ENCODE measurements at regions not wholly inside any gene's neighbourhood (a gene's known extent, or its start where the extent isn't known, plus 50 kb on each side); places are given as distances from the start of the nearest gene placed in this dataset.
"Not testable (repeated sequence)": the region's sequence is repeated elsewhere in the genome, so short reads cannot be mapped to it uniquely, and the experiment has no call there.

DNA sequence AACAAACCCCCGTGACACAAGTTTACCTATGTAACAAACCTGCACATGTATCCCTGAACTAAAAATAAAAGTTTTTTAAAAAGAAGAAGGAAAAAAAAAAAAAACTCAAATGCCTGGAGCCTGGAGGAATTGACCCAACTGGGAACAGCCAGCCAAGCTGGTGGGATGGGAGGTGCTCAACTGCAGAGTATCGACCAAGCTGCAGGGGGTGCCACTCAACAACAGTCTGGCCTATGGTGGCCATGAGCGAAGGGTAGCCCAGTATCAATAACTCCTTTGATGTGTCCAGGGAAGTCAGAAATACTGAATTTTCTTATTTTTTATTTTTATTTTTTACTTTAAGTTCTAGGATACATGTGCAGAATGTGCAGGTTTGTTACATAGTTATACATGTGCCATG lies 310.3 kb upstream of the DLGAP1 start:
- DNase-seq (ENCODE audit: low read depth in 2 of 2), result no peak

DNA sequence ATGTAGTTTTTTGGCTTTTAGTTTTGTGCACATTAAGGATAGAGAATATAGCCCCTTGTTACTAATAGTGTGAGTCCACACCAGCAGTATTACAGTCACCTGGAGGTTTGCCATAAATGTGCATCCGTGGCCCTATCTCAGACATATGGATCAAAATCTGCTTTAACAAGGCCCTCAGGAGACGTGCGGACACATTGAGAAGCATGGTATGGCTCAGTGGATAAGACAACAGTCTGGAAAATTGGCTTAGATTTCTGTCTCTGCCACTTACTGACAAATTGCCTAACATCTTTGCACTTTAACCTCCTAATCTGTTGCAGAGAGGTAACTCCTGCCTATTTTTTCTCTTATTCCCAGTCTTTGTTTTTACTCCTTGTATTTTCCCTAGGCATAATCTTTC lies 307.2 kb upstream of the DLGAP1 start:
- DNase-seq (ENCODE audit: low read depth in 2 of 2), result no peak

DNA sequence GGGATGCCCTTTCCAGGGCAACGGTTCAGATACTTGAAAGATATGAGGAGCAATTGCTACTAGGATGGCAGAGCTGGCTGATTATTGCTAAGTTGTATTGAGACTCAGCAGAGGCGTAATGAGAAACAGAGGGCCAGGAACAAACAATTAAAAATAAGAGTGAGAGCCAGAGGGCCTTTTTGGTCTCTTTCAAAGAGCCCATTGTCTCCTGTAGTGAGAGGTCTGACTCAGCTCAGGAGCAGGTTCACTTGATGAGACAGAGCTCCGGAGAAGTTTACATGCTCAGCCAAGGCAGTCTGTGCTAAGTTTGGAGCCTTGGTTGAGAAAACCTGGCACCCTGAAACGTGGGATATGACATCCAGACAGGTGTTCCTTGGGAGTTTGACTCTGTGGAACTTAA lies 303.9 kb upstream of the DLGAP1 start:
- DNase-seq (ENCODE audit: low read depth in 2 of 2), result no peak

DNA sequence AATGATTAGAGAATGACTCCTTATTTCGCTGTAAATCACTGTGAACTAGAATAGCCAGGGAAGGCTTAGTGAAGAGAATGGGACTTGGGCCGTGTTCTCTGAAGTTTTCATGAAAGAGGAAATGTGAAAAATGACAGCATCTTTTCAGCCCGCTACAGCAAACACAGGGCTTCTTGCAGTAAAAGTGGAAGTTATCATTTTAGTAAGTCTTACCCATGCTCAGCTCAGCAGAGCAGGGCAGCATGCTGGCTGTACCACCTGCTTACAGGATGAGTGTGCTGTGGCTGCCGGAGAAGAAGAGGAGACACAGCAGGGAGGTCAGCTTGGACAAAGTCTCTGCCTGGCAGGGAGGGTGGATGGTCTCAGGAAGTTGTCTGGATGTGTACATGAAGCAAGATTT lies 300.7 kb upstream of the DLGAP1 start:
- no peak for DNase-seq (ENCODE audit: low read depth in 2 of 2)

DNA sequence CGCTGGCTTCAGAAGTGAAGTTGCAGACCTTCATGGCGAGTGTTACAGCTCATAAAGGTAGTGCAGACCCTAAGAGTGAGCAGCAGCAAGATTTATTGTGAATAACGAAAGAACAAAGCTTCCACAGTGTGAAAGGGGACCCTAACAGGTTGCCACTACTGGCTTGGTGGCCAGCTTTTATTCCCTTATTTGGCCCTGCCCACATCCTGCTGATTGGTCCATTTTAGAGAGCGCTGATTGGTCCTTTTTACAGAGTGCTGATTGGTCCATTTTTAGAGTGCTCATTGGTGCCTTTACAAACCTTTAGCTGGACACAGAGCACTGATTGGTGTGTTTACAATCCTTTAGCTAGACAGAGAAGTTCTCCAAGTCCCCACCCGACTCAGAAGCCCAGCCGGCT lies 298.0 kb upstream of the DLGAP1 start:
- not testable (repeated sequence) for DNase-seq (ENCODE audit: low read depth in 2 of 2)

DNA sequence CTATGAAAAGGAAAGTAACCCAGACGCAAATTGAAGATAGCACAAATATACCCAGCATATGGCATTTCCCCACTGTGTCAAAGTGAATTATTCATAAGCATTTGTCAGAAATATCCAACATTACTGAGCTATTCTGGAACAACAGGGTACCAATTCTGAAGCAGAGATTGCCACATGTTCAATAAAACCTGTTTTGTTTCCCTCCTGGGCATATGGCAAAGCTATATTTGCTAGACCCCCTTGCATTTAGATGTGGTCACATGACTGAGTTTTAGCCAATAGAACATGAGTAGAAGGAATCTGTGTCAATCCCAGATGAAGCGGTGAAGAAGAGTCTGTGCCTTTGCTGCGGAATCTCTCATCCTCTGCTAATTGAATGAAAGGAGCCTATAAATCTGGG lies 296.4 kb upstream of the DLGAP1 start:
- no peak for DNase-seq (ENCODE audit: low read depth in 2 of 2)

DNA sequence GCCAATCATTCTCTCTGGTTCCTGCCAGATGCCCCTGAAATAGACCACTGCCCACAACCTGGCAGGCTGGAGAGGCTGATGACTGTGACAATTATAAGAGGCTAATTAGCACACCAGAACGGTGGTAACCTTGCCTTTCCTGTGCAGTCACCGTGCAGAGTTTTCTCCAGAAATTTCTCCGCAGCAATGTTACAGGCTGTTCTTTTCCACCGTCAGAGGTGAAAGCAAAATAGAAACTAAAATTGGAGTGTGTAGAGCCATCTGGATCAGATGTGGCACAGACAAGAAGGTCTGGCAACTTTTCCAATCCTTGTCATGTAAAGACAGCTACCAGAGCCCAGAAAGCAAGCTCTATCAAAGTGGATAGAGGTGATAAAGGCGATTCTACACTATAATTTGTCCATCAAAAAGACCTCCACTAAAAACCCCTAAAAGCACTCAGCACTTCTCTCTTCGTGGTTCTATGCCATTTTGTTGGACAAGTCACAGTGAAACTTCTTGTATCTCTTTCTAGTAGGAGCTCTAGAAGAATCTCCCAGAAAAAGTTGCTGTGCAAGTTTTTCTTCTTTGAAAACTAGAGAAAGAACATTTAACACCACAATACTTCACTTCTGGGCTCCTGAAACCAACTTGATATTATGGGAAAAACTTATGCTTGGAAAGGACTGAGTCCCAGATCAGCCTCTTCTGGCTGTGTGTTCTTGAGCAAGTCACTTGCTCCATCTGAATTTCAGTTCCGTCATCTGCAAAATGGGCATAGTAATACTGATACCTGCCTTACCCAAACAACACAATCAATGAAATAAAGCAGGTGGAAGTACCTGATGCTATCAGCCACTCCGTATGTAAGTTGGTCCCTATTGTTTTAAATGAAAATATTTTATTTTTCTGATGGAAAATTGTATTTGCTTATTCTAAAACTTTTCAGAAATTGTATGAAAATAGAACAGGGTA lies 295.6 kb upstream of the DLGAP1 start:
- DNase-seq (ENCODE audit: low read depth in 2 of 2), result no peak

DNA sequence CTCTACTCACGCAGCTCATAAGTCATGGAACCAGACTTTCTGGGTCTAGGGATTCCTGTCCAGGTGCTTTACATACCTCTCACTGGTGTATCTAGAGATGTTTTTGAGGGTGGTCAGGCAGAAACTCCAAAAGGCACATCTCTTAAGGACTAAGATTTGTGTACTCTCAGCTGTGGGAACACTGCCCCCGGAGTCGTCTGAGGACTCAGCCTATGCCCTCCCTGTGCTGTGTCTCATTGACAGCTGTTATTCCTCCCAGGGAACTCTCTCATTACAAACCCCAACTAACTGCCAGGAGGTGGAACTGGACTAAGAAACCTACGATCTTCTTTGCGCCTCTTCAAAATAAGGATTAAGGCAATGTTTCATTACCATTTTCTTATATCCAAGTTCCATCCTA lies 293.9 kb upstream of the DLGAP1 start:
- DNase-seq (ENCODE audit: low read depth in 2 of 2), result no peak

DNA sequence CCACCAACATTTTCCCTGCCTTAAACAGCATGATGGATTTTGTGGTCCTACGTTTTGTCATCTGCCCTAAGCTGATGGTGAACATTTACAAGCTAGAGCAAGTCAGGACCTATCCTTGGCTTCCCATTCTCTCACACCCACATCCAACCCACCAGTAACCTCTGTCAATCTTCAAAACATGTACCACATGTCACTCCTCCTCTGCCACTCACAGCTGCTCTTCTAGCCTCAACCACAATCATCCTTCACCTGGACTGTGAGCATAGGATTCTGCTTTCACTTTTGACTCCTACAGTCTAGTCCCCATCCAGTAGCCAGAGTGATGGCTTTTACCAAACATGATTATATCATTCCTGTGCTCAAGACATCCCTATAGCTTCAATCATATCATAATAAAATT lies 279.8 kb upstream of the DLGAP1 start:
- no peak for DNase-seq (ENCODE audit: low read depth in 2 of 2)

DNA sequence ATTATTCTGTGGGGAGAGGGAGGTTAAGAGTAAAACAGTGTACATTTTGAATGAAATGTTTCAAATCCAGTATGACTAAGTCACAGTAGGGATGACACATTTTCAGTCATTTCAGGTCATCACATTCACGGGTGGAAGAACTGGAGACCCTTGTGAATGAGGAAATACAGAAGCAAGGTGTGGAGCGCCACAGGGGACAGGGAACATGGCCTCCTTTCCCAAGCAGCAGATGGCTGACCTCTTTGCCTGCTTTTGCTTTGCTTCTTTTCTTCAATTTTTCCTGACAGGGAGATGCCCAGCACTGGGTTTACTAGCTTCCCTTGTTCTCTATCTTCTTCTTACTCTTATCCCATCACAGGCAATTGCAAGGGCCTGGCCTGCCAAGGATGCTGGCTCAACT lies 278.9 kb upstream of the DLGAP1 start:
- DNase-seq (ENCODE audit: low read depth in 2 of 2), result no peak

DNA sequence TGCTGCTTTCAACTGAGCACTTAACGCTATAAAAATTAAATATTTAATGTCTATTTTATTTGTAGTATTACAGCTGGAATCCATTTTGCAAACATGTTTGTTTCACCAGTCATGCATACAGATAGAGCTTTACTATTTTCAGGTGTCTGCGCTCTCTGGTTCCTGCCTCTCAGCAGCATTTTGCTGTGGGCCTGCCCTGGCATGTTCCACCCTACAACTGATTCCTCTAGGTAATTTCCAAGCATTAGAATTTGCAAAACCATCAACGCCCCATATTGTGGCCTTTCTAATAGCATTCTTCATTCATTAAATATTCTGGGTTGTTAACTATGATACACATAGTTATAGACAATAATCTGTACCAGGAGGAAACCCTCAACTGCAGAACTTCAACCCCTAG lies 266.4 kb upstream of the DLGAP1 start:
- no peak for DNase-seq (ENCODE audit: low read depth in 2 of 2)

DNA sequence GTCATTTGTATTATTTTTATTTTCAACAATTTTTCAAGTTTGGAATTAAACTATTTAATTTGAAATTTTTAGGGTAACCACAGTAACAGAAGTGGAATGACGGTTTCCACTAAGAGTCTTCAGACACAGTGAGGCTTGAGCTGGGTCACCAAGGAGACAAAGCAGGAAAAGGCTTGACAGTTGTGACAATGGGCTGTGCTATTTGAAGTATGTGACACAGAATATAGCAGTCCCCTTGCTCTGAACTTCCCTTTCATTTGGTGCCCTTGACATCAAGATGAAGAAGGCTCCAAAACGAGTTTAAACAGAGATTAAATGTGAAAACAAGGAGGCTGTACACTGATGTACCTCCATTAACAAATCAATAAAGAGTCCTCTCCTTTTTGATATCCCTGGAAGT lies 265.4 kb upstream of the DLGAP1 start:
- DNase-seq (ENCODE audit: low read depth in 2 of 2), result no peak

DNA sequence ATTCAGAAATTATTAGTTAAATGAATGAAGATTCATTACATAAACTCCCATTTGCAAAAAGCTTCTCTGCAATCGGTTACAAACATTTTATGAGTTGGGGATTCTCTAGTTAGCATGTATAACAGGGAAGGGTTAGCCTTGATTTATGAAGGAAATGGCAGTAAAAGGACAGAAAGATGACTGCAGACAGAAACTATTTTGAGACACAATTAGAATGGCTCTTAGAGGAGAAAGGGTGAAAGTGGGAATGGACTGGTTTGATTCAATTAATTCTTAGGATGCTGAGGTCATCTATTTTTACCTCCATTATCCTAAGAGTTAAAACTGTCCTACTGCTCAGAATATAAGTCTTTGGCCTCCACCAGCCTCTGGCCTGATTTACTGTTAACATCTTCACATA lies 250.8 kb upstream of the DLGAP1 start:
- no peak for DNase-seq (ENCODE audit: low read depth in 2 of 2)

DNA sequence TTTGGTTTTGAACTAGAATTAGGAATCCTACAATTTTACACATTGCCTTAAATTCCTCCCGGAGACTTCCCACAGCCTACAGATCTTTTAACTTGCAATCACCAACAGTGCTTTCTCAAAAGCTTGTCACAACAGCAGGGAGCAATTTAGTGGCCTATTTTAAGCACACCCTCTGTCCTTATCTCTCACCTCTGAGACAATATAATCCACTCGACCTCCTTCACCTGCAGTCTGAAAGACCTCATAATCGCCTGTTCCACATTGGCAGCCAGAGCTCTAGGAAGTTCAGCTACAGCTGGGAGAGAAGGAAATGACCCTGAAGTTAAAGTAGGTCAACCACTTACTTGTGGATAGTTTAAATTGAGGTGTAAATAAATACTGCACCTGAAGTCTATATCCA lies 249.7 kb upstream of the DLGAP1 start:
- DNase-seq (ENCODE audit: low read depth in 2 of 2), result no peak

DNA sequence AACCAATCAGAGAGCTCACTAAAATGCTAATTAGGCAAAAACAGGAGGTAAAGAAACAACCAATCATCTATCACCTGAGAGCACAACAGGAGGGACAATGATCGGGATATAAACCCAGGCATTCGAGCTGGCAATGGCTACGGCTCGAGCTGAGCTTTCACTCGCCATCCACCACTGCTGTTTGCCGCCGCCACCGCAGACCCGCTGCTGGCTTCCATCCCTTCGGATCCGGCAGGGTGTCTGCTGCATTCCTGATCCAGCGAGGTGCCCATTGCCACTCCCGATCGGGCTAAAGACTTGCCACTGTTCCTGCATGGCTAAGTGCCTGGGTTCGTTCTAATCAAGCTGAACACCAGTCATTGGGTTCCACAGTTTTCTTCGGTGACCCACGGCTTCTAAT lies 236.7 kb upstream of the DLGAP1 start:
- DNase-seq (ENCODE audit: low read depth in 2 of 2), result no peak

DNA sequence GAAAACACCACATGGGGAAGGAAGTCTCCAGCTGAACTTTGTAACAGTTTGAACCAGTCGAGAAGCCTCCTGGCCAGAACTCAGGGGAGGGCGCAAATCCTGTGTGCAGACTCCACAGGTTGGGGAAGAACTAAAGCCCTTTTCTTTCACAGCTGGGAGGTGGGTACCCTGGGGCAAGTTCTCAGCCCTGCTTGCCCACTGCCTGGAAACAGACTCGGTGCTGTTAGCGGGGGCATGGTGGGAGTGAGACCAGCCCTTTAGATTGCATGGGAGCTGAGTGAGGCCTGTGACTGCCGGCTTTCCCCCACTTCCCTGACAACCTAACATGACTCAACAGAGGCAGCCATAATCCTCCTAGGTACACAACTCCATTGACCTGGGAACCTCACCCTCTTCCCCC lies 223.6 kb upstream of the DLGAP1 start:
- DNase-seq (ENCODE audit: low read depth in 2 of 2), result not testable (repeated sequence)

DNA sequence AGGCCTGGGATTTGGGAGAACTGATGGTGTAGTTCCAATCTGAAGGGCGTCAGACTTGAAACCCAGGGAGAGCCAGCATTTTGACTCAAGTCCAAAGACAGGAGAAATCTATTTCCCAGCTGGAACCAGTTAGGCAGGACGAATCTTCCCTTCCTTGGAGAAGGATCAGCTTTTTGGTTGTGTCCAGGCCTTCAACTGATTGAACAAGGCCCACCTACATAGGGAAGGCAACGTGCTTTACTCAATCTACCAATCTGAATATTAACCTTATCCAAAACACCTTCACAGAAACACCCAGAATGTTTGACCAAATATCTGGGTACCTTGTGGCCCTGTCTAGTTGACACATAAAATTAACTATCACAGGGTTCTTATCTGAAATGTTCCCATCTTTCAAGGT lies 221.9 kb upstream of the DLGAP1 start:
- DNase-seq (ENCODE audit: low read depth in 2 of 2), result no peak

DNA sequence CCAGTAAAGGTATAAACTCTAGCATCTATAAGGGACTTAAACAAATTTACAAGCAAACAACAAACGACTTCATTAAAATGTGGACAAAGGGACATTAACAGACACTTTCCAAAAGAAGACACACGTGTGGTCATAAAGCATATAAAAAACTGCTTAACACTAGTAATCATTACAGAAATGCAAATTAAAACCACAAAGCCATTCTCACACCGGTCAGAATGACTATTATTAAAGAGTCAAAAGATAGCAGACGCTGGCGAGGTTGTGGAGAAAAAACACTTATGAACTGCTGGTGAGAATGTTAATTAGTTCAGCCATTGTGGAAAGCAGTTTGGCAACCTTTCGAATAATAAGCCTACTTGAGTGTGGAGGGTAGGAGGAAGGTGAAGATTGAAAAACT lies 217.1 kb upstream of the DLGAP1 start:
- DNase-seq (ENCODE audit: low read depth in 2 of 2), result no peak

DNA sequence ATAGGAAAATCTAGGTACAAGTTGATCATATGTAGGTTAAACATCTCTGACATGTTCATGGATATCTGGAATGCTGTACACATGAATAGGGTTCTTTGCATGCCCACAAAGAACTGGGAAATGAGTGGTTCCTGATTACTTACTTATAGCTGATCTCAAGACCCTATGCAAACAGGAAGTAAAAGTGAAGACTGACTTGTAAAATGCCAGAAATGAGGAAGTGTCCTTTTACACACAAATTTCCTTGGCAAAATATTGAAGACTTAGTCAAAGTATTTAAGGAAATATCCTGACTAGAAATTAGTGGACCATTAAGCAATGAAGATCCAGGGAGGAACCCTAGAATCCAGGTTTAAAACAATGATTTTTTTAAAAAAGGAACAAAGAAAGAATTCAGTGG lies 203.7 kb upstream of the DLGAP1 start:
- no peak for DNase-seq (ENCODE audit: low read depth in 2 of 2)

DNA sequence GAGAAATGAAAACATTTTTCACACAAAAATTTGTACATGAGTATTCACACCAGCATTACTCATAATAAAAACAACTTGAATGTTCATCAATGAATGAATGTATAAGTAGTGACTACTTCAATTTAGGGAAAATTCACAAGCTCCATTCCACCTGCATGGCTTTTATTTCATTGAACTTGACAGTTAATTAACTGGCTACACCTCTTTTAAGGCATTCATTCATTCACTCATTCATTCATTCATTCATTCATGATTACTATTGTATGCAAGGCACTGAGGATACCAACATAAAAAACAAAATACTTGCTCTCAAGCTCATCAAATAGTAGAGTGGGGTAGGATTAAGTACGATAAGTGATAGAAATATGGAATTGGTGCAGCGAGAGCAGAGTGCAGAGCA lies 198.3 kb upstream of the DLGAP1 start:
- no peak for DNase-seq (ENCODE audit: low read depth in 2 of 2)

DNA sequence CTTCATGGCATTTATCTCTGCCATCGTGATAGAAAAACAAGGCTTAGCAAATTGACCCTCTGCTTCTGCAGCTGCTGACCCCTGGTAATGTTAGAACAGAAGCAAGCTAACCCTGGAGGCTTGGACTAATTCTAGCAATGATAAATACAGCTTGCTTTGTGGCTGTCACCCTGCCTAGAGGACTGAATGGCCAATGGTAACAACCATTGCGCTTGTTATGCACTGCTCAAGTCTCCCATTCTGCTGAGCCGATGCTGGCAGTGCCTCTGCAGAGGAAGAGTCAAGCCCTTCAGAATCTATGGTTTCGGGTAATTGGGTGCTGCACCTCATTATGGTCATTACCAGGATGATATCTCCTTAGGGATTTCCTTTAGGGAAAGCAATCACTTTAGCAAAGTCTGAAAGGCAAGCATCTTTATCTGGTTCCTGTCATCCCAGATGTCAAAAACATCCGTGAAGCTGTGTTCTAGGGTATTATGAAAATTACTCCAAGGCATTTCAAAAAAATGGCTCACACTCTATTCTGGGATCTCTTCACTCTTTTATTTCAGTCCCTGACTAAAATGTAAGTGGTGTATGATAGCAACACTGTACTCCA lies 186.8 kb upstream of the DLGAP1 start:
- DNase-seq (ENCODE audit: low read depth in 2 of 2), result no peak

DNA sequence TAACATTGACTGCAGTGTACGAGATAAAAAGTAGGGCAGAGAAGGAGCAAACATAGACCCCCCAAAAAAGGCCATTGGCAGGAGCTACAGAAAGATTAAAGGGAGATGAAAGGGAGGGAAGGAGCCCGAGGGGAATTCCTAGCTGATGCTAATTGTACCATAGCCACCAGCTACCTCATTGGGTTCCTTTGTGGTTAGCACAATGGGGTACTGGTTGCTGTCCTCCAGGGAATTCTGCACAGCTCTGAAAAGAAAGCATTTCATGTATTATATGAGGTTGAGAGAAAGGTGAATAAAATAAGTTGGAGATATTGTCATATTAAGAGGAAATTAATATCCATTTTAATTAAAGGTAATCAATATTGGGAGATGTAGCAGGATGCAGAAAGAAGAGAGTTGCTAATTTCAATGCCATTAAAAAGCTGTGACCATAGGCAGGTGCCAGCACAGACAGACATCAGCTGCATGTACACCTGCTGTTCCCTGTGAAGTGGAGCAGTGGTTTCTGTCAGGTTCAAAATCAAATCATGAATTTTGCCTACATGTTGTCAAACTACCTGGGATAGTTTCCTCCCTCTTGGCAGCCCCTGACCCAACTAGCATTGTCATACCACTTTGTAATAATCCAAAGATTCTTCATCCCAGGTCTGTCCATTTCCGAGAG lies 185.4 kb upstream of the DLGAP1 start:
- no peak for DNase-seq (ENCODE audit: low read depth in 2 of 2)

All from stimulated activated CD4-positive, alpha-beta T cell treated with anti-CD3 and anti-CD28 coated beads, Interleukin-4, amount 100 ng/mL, for 48 hours (primary cell).